CD4-positive, alpha-beta T cell treated with Interleukin-2 at 100 ng/mL for 4 hours (primary cell): ENCODE measurements at regions not wholly inside any gene's neighbourhood (a gene's known extent, or its start where the extent isn't known, plus 50 kb on each side); places are given as distances from the start of the nearest gene placed in this dataset.

Experiments
- DNase-seq: peaks from one replicate; pipeline ENCODE4 v3.0.0-alpha.2; 2020; ENCODE audit warnings: low spot score

DNA sequence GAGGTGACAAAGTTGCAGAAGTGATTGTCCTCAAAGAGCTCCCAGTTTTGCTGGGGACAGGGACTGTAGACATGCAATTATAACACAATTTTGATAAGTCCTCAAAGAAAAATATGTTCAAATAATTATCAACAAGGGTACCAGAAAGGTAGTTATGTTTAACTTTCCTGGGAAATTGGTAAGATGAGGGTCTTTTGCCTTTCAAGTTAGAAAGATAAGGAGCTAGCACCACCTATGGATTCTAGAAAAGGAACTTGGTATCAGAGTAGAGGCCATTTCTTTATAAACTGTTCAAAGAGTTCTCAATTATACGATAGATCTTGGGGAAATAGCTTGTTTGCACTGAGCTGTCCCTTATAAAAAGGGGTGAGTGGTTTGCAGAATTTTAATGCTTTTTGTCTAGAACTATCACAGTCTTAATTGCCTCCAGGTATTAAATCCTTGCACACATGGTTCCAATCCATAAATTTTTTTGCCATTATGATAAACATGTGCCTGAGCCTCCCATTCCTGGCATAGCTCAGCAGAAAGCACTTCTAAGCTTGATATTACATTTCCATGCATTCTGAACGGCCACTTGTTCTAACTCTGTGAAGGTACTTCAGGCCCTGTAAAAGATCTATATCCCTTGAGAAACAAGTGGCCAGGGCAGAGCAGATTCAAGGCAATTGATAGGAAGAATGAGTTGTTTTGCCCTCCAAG lies 247.5 kb upstream of the LRIG1 start:
- no peak for DNase-seq

DNA sequence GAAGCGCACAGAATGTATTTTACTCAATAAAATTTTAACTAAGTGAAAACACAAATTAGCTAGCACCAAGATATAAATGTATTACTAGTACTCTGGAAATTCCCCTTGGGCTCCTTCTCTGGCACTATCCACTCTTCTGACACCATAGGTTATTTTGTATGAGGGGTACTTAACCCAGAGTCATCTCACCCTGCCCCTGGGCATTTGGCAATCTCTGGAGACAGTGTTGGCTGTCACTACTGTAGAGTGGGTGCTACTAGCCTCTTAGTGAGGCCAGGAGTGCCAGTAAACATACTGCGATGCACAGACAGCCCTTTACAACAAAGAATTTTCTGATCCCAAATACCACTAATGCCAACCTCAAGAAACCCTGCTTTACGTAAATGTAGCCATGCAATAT lies 246.3 kb upstream of the KBTBD8 start:
- DNase-seq, result no peak

DNA sequence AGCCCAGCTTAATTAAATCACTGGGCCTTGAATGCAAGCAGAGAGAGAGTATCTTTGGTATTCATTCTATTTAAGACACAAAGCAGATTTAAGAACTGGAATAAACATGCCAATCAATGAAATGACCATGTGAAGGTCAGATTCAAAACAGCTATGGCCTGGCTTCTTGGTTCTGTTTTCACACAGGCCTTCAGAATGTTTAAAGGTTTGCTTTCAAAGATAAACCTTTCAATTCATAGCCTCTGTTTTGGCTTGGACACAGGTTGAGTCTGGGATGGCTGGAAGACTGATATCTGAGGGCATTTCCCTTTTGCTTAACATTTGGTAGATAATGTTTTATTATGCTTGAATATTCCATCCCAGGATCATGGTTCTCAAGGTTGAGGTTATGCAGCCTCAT lies 244.4 kb upstream of the KBTBD8 start:
- no peak for DNase-seq

DNA sequence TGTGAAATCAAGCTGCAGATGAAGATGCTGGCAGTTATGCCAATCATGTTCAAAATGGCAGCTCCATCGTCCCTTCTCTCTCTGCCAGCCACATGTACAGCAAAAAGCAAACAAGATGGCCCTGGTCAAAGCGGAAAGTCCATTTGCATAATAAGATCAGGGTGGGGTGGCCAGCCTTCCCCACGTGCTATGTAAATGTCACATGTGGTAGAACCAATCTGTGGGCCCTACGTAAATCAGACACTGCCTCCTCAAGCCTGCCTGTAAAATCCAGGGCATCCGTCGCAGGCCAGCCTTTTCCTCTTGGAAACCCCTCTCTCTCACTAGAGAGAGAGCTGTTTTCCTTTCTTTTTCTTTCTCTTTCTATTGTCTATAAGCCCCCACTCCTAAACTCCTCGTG lies 243.5 kb upstream of the KBTBD8 start:
- no peak for DNase-seq

DNA sequence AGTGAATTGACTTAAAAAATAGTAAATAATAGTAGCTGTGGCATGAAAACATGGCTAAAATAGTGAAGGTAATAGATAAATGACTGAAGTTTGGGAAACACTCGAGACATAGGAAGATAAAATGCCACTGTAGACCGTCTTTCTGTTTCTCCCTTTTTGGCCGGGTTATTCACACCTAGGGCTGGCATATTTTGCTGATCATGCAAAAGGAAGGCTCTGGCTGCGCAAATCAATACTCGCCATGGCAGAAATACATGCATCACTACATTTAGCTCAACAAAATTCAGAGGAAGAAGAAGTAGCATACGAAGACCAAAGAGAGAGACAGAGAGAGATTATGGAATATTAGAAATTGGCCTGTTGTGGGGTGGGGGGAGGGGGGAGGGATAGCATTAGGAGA lies 242.2 kb upstream of the KBTBD8 start:
- DNase-seq, result no peak

DNA sequence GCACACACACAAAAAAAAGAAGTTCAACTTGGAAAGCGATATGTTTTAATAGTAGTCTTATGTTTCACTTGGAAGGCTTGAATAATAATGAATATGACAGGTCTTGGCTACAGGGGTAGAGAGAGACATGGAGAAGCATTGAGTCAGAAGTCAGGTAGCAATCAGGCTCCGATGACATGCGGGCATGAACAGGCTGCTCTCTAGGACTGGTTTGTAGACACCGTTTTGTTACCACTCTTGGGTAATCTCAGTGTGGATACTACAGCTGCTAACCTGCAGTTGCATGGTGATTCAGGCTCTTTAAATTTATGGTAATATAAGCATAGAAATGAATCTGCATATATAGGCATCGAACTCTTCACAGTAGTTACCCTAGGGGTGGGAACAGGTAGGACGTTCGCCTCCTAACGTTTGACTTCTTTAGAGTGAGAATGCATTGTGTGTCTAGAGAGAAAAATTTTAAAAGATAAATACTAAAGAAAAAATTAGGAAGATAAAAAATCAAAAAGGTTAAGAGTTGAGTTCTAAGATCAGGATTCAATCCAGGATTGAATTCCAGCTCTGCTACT lies 241.6 kb upstream of the KBTBD8 start:
- no peak for DNase-seq

DNA sequence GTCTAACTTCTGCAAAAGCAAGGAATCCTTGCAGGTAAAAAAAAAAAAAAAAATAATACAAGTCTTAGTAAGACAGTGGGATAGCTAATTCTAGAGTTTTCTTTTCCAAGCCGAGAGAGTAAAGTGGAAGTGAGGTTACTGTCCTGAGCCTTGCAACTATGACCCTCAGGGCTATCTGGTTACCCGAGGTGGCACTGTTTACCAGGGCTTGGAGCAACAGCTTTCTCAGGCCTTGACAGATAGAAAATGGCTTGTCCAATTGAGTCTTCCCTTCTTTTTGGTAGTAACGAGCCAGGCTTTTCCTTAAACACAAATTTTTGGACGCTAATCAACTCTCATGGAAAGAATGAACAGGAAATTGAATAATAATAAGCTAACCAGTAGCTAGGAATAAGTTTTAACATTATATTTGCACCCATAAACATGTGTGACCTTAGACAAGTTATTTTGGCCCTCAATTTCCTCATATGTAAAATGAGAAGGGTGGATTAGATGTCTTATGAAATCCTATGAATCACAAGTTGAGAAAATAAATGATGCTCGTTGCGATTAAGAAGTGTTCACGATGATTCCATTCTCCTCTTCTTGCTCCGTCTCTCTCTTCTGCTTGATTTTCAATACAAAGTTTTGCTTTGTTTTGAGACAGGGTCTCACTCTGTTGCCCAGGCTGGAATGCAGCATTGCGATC lies 236.9 kb upstream of the KBTBD8 start:
- no peak for DNase-seq

DNA sequence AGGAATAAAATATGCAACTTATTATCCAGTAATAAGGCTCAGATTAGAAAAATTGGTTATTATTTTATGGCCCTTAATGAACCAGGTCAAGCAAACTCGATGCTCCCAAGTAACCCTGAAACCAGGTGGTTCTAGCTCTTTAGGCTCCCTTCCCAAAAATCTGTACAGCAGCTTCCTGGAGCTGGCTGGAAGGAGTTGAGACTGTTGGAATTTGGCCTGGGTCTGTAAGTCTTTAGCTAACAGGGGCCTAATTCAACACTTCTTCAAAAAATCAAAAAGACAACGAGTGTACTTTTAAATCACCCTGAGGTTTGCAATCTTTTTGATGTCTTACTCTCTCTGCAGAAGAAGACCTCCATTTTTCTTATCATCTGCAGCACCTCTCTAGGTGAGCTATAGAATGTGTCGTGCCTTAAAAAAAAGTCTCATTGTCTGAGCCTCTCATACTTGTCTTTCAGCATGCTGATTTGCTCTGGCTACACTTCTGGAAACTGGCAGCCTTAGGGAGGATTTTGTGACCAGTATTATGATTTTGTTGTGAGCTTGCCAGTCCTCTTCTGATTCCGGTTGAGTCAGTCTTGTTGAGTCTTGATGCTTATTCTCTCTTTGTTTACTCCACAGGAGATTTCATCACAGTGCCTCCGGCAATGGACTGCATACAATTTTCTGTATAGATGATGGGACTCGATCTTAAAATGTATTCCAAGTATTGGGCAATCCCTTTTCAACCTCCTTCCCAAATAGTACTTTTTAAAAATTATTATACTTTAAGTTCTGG lies 235.0 kb upstream of the KBTBD8 start:
- no peak for DNase-seq

DNA sequence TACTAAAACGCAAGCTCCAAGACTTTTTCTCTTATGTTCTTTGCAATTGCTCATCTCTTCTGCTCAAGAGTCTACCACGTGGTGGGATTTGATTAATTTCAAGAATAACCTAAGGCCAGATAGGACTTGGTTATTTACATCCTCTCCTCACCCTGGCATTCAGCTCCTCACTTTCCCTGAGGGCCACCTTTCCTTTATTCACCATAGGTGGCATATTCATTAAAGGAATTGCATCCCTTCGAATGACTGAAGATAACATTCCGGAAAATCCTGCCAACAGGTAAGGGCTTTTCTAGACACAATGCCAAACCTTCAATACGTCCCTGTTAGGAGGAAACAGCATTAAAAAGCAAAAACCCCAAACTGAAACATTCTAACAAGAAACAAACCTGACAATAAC lies 220.0 kb upstream of the KBTBD8 start:
- DNase-seq, result no peak

DNA sequence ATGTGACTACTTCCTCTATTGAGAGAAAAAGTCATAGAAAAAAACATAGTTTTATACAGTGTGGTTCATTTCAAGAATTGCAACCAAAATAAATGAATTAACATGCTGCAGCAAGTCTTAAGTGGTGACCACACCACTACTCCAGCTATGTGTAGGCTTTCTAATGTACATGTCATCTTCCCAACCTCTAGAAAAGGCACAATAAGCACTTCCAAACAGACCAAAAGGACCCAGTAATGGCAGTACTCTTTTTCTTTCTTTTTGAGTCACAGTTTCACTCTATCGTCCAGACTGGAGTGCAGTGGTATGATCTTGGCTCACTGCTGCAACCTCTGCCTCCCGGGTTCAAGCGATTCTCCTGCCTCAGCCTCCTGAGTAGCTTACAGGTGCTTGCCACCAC lies 219.3 kb upstream of the KBTBD8 start:
- DNase-seq, result no peak

DNA sequence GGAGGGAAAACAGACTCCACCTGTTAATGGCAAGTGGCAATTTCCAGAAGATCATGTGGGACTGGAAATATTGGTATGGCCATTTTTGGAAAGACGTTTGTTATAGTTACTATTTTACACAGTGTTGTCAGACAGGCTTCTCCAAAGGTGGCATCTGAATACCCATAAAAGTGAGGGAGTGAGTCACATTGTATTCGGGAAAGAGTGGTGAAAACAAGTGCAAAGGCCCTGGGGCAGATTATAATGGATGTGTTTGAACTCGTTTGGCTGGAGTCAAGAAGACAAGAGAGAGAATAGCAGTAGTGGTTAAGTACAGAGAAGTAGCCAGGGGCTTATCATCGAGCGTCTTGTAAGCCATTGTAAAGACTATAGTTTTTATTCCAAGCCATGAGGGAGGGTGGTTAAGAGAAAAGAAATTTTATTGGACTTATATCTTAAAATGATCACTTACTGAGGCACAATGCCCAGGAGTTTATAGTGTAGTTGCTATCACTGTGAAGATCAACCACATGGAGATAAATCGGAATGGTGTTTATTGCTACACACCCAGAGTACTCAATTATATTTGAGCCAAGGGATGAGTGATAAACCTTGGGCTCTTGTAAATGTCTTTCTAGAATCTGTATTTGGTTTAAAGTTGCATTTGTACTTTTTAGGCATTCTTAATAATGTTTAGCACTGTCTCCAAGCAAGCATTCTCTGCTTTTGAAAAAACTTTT lies 212.8 kb upstream of the KBTBD8 start:
- DNase-seq, result no peak

DNA sequence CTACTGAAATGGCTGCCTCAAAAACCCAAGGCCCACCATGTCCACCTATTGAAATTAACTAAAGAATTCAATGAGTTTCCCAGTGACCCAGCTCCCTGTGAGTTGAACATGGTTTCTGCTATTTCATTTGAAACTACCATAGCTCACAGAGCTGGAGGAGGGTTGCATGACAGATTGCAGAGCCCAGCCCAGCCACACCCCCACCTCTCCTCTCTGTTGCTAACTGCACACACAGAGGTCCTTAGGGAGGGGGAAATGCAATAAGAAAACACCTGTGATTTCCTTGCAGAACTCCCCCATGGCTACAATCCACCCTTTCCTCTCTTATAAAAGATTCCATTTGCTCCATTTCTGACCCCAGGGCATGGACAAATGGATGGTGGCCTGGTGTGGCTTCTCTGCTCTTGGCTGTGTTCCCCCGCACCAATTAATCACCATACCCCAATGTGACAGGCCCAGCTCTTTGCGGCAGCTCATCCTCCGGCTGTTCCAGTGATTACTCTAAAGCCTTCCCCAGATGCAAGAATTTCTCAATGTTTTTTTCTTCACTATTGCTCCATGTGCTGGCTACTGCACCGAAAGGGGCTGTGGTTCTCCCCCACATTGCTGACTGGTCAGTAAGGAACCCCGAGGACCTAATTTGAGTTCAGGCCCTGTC lies 208.4 kb upstream of the KBTBD8 start:
- DNase-seq, result no peak

DNA sequence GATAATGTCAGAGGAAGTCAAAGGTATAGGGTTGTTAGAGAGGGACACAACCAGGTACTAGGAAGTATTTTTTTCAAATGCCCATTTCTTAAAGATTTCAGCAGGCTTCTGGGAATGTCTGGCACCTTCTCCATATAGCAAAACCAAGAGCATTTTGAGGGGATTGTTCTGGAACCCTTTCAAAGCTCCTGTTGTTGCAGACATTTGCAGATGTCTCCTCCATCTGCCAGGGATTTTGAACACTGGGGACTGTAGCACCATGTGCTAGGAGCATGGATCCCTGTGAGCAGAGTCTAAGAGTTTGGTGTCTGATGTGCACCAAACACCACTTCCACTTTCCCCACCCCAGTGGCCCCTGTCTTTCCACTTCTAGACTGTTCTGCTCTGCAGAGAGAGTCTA lies 206.0 kb upstream of the KBTBD8 start:
- DNase-seq, result no peak

DNA sequence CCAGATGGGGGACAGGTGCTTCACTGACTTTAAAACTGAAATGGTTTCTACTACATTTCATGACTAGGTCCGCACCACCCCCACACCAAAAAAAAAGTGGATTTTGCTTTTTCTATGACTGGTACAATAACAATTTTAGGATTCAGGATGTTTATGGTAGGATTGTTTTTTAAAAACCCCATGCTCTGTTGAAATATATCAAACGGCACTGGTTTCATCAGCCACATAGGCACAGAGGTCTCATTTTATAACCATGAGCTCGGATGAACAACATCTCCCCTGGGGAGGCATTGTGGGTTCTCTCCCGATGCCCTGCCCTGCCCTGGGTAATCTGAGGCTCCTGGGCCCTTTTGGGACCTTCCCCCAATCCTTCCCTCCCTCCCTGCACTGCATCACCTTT lies 202.7 kb upstream of the KBTBD8 start:
- no peak for DNase-seq

DNA sequence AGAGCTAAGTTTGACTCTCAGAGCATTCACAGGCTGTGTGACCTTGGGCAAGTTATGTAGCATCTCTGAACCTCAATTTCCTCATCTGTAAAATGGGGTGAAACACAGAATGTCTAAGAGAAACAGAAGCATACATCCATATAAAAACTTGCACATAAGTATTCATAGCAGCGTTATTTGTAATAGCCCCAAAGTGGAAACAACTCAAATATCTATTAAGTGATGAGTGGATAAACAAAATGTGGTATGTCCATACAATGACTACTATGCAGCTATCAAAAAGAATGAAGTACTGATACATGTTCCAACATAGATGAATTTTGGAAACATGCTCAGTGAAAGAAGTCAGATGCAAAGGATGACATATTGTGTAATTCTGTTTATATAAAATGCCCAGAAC lies 201.8 kb upstream of the KBTBD8 start:
- no peak for DNase-seq

DNA sequence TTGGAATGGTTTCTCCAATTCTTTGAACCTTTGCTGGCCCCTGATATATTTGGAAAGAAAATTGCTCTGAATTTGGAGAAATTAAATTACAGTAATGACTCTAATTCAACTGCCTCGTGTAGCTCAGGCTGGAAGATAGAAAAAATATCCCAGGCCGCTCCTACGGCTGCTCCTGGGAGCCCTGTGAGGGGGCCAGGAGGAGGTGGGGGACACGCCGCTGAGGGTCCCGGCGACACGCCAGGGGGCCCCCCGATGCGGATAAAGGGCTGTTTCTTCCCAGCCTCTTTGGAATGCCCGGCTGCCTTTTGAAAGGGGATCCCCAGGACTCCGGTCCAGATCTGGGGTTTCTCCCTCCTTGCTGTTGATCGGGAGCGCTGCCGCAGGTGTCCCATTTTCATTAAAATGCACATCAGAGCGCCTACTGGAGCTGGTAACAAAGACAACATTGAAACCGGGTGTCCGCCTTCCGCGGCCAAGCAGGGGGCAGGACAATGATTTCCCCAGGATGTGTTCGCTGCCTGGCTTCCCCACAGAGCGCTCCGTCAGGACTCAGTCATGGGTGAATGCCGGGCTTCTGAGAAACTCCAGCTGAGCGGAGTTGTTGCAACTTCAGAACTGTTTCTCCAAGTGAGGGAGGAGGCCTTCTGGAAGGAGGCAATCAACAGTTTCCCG lies 200.1 kb upstream of the KBTBD8 start:
- no peak for DNase-seq

DNA sequence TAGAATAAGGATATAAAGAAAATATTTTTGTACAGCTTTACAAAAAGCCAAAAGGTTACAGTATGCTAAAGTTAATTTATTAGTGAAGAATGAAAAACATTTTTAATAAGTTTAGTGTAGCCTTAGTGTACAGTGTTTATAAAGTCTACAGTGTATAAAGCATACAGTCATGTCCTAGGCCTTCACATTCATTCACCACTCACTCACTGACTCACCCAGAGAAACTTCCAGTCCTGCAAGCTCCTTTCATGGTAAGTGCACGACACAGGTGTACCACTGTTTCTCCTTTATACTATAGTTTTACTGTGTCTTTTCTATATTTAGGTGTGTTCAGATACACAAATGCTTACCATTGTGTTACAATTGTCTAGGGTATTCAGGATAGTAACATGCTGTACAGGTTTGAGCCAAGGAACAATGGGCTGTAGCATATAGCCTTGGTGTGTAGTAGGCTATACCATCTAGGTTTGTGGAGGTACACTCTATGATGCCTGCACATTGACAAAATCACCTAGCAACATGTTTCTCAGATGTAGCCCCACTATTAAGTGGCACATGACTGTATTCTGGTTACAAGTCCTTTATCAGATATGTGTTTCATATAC lies 197.1 kb upstream of the KBTBD8 start:
- DNase-seq, result no peak

DNA sequence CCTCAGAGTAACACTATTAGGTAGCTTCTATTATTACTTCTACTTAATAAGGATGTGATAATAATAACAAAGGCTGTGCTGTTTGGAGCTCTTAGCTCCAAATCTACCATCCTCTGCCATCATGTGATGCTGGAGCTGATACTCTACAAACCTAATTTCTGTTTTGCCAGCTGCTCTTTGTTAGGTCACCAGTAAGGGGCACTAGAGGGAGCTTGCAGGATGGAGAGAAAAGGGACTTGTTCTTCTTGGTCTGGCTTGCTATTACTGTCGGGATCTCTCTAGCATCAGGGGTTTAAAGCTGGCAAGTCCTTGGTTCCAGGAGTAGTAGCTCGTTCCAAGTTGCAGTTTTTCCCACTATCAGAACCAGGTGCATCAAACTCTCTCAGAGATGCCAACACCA lies 194.9 kb upstream of the KBTBD8 start:
- no peak for DNase-seq

DNA sequence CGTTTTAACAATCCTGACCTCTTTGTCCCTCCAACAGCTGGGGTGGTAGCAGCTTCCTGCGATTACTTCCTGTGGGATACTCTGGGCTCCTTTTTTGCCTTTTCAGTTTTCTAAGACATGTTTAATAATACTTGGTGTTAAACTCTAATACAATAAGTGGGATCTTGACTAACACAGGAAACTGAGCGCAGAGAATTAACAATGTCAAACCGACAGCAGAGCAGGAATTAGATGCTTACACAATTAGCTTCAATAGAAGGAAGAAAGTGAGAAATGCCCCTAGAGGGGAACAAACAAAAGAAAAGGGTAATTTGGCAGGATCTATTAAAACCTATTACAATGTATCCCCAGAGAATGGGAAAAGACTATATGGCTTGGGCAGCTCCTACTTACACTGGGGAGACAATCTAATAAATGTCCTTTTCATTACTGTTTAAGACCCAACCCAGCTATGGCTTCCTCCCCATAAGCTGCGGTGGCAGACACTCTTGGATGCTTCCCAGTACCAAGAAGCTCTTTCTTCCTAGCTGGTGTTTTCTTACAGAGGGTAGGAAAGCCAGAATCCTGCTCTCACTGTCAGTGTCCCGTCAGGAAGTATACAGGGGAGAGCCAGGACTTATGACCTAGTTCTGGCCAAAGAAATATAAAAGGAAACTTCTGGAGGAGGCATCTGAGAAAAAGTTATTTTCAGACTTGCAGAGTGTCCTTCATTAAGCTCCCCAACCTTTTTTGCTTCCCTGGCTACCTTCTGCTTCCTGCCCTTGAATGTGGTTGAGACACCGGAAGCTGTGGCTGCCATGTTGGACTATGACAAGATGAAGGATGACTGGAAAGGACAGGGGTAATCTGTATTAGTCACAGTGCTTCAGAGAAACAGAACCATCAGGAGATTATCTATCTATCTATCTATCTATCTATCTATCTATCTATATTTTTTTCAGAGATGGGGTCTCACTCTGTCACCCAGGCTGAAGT lies 194.1 kb upstream of the KBTBD8 start:
- no peak for DNase-seq
